Lung (tissue), 11 donors: ENCODE measurements at regions not wholly inside any gene's neighbourhood (a gene's known extent, or its start where the extent isn't known, plus 50 kb on each side); places are given as distances from the start of the nearest gene placed in this dataset.

ENCODE experiments used
- ATAC-seq: fragments of 200-7000 bp; cut with Tn5 transposase; one replicate; pipeline ENCODE4 v1.9.1; 2020; ENCODE audit warnings: moderate number of reproducible peaks; ENCODE audit not compliant: insufficient read depth, low FRiP score
- DNase-seq, 3 donors: peaks; one replicate each; pipeline ENCODE4 v3.0.0-alpha.2; 2013 to 2017
- H3K27ac ChIP-seq, 2 donors: one replicate each; pipeline ENCODE4 v1.5.1; 2013; ENCODE audit warnings: mild to moderate bottlenecking in 2 of 2, moderate library complexity in 2 of 2, control low read depth in 1 of 2, inconsistent platforms in 1 of 2, low read depth in 1 of 2, low read length in 1 of 2
- H3K27me3 ChIP-seq, 3 donors: one replicate each; pipeline ENCODE4 v1.5.1; 2013; ENCODE audit warnings: low read length in 2 of 3; ENCODE audit not compliant: control insufficient read depth in 3 of 3, insufficient read depth in 3 of 3
- H3K36me3 ChIP-seq, 4 donors: one replicate each; pipeline ENCODE4 v1.5.1; 2013; ENCODE audit warnings: low read length in 4 of 4, mild to moderate bottlenecking in 1 of 4, moderate library complexity in 1 of 4; ENCODE audit not compliant: control insufficient read depth in 4 of 4, insufficient read depth in 4 of 4
- H3K4me1 ChIP-seq, 5 donors: one replicate each; pipeline ENCODE4 v1.5.1; 2013; ENCODE audit warnings: low read length in 5 of 5, mild to moderate bottlenecking in 2 of 5, moderate library complexity in 1 of 5; ENCODE audit not compliant: control insufficient read depth in 5 of 5, insufficient read depth in 5 of 5
- H3K4me3 ChIP-seq: one replicate; pipeline ENCODE4 v1.5.1; 2013; ENCODE audit warnings: mild to moderate bottlenecking, control low read depth, moderate library complexity
- H3K9ac ChIP-seq, 2 donors: one replicate each; pipeline ENCODE4 v1.5.1; 2013; ENCODE audit warnings: low read length in 2 of 2, control low read depth in 1 of 2; ENCODE audit not compliant: insufficient read depth in 1 of 2
- H3K9me3 ChIP-seq, 4 donors: one replicate each; pipeline ENCODE4 v1.5.1; 2013; ENCODE audit warnings: low read length in 3 of 4, mild to moderate bottlenecking in 1 of 4, moderate library complexity in 1 of 4; ENCODE audit not compliant: control insufficient read depth in 4 of 4, insufficient read depth in 3 of 4
- CTCF ChIP-seq: IDR thresholded peaks from 2 replicates; pipeline ENCODE4 v1.5.1; 2012; ENCODE audit warnings: mild to moderate bottlenecking; ENCODE audit errors: control extremely low read depth, extremely low read depth
- WGBS, 2 donors: extraction: QIAGEN DNeasy Blood & Tissue Kit; methylation state at CpG; one replicate each; pipeline ENCODE4 v1.1.7; 2013; 5-methylcytosine and 5-hydroxymethylcytosine counted together
- donor health status: control.
- donor health status: control.
- donor health status: Bipolar disorder and iron deficiency.
- donor health status: healthy.
- donor health status: DM: yes; HTN: yes; CAD: no.

GRCh38 chr11:100562128-100562527, 125.0 kb upstream of the ARHGAP42 start:
- H3K4me1 ChIP-seq, result peaks cover 2 to 18% (median 7%) of the 10 kb centered on the region in 5 donors
- DNase-seq, result peak; percentile 16 to 69 (median 58)
- no peak for TF ChIP-seq CTCF
- no peak overlapping the region for H3K9ac ChIP-seq
- H3K27me3 ChIP-seq, result no peaks in the 10 kb centered on the region
- H3K9me3 ChIP-seq, result no peaks in the 10 kb centered on the region
- no peaks in the 10 kb centered on the region for H3K36me3 ChIP-seq
- no peak overlapping the region for H3K4me3 ChIP-seq
- peak; percentile 63 for ATAC-seq
- 34 to 52% methylated on average over 2 of the region's 2 CpGs for WGBS, 2 donors
- H3K27ac ChIP-seq, result no peak overlapping the region

- no peak overlapping the region for H3K27ac ChIP-seq
- peaks cover 2 to 18% (median 7%) of the 10 kb centered on the region in 5 donors for H3K4me1 ChIP-seq
- H3K9ac ChIP-seq, result no peak overlapping the region
- no peak for DNase-seq
- ATAC-seq, result no peak
- 87 to 92% methylated on average over 8 of the region's 8 CpGs for WGBS, 2 donors
- TF ChIP-seq CTCF, result no peak
- no peaks in the 10 kb centered on the region for H3K9me3 ChIP-seq
- no peaks in the 10 kb centered on the region for H3K36me3 ChIP-seq
- H3K4me3 ChIP-seq, result no peak overlapping the region
- no peaks in the 10 kb centered on the region for H3K27me3 ChIP-seq
Measured at GRCh38 chr11:100563541-100564280, 123.4 kb upstream of the ARHGAP42 start.

- ATAC-seq, result no peak
- 78 to 80% methylated on average over 4 of the region's 4 CpGs for WGBS, 2 donors
- H3K4me1 ChIP-seq, result peaks cover 0 to 26% (median 0%) of the 10 kb centered on the region in 5 donors
Measured at GRCh38 chr11:100573911-100574513, 113.1 kb upstream of the ARHGAP42 start.

More at GRCh38 chr11:100573911-100574513, 113.1 kb upstream of the ARHGAP42 start:
- no peaks in the 10 kb centered on the region for H3K9me3 ChIP-seq
- H3K27ac ChIP-seq, result no peak overlapping the region
- DNase-seq, result no peak
- H3K27me3 ChIP-seq, result no peaks in the 10 kb centered on the region
- no peak overlapping the region for H3K9ac ChIP-seq
- no peak overlapping the region for H3K4me3 ChIP-seq
- TF ChIP-seq CTCF, result no peak
- no peaks in the 10 kb centered on the region for H3K36me3 ChIP-seq
